ENCODE measurements at regions not wholly inside any gene's neighbourhood (a gene's known extent, or its start where the extent isn't known, plus 50 kb on each side); places are given as distances from the start of the nearest gene placed in this dataset.
"Not testable (repeated sequence)": the region's sequence is repeated elsewhere in the genome, so short reads cannot be mapped to it uniquely, and the experiment has no call there.

DNA sequence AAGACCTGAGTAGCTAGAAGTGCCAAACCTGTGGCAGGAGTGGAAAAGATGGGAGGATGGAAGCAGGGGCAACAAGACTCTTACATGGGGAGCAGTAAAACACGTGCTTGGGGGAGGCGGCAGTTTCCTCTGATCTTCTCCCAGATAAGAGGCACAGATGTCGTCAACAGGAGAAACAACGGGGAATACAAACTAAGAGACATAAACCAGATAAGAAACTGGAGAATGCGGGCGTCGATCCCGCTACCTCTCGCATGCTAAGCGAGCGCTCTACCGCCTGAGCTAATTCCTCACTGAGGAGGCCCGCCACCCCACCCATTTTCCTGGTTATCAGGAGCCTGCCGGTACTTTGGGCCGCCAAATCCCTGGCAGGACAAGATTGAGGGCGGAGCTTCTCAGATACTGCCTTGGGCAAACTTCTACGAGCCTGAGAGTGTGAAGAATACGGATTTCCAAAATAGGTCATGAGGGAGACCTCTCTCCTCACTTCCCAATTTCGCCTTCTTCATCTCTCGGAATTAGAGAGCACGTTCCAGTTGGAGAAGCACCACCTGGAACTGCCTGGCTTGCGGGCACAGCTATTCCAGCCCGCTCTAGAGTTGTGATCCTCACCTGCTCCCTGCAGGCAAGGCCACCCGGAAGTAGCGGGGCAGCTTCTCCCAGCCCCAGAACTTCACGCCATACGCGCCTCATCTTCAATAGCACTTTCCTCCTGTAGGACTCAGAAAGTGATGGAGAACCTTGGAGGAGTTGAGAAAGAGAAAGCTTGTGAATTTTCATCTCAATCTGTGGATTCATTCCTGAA, 496.0 kb downstream of the PRIM2 start:
- H3K27me3 Mint-ChIP-seq (ENCODE audit: unreplicated experiment); H3K27ac Mint-ChIP-seq (ENCODE audit: unreplicated experiment); H3K36me3 Mint-ChIP-seq (ENCODE audit: unreplicated experiment); H3K4me1 Mint-ChIP-seq (ENCODE audit: low read depth, unreplicated experiment); H3K9me3 Mint-ChIP-seq (ENCODE audit: unreplicated experiment): not testable (repeated sequence)
- peak; percentile 24 for DNase-seq
- peak overlapping the region; percentile 30 for H3K4me3 Mint-ChIP-seq (ENCODE audit: unreplicated experiment)

DNA sequence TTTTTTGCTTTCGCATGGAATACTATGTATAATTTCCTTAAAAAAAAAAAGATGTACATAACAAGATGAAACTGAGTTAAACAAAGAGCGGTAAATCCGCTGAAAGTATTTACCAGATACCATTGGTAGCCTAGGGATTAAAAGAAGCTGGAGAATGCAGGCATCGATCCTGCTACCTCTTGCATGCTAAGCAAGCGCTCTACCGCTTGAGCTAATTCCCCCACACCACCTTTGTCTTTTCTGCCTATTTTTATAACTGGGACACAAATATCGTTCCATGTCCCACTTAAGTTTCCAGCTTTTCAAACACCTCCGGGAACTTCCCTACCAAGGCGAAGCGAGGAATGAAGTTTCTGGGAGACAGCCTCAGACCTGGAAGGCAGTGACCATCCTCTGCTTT, 498.4 kb downstream of the PRIM2 start:
- not testable (repeated sequence) for H3K4me1 Mint-ChIP-seq (ENCODE audit: low read depth, unreplicated experiment); H3K36me3 Mint-ChIP-seq (ENCODE audit: unreplicated experiment); DNase-seq; H3K27me3 Mint-ChIP-seq (ENCODE audit: unreplicated experiment); H3K27ac Mint-ChIP-seq (ENCODE audit: unreplicated experiment); H3K9me3 Mint-ChIP-seq (ENCODE audit: unreplicated experiment); H3K4me3 Mint-ChIP-seq (ENCODE audit: unreplicated experiment)

DNA sequence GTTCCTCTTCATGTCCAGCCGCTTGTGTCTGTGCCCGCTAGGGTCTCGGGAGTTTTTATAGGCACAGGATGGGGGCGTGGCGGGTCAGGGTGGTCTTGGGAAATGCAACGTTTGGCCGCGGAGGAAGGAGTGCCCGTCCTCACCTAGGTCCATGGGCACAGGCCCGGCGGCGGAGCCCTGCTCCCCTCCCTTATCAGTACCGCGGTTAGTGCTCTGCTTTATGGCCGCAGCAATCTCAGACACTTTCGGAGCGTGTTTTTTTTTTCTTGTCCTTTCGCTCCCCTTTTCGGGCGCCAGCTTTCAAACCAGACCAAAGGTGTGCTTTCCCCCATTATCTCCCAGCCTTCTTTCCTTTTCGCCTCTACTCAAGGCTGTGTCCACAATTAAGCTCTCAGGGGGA, 503.9 kb downstream of the PRIM2 start:
- H3K4me1 Mint-ChIP-seq (ENCODE audit: low read depth, unreplicated experiment); H3K9me3 Mint-ChIP-seq (ENCODE audit: unreplicated experiment); H3K36me3 Mint-ChIP-seq (ENCODE audit: unreplicated experiment); DNase-seq; H3K27ac Mint-ChIP-seq (ENCODE audit: unreplicated experiment); H3K27me3 Mint-ChIP-seq (ENCODE audit: unreplicated experiment): not testable (repeated sequence)
- H3K4me3 Mint-ChIP-seq (ENCODE audit: unreplicated experiment), result peak overlapping the region; percentile 80

DNA sequence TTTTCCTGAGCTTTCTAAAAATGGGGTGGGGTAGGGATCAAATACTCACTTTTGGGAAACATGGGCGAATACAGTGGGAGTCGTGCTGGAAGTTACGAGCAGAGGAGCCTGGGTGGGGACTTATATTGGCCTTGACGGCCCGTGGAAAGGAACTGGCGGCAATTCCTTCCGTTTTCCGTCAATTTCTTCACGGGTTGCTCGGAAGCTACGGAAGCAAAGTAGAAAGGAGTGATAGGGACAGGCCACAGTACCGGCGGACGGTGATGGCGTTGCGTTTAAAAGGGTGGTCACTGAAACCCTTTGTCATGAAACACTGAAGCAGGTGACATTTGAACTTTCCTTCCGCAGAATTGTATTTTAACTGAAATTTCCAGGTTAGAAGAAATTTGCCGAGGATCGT, 505.0 kb downstream of the PRIM2 start:
- not testable (repeated sequence) for H3K27me3 Mint-ChIP-seq (ENCODE audit: unreplicated experiment); H3K4me3 Mint-ChIP-seq (ENCODE audit: unreplicated experiment); H3K36me3 Mint-ChIP-seq (ENCODE audit: unreplicated experiment); DNase-seq; H3K9me3 Mint-ChIP-seq (ENCODE audit: unreplicated experiment); H3K4me1 Mint-ChIP-seq (ENCODE audit: low read depth, unreplicated experiment); H3K27ac Mint-ChIP-seq (ENCODE audit: unreplicated experiment)

DNA sequence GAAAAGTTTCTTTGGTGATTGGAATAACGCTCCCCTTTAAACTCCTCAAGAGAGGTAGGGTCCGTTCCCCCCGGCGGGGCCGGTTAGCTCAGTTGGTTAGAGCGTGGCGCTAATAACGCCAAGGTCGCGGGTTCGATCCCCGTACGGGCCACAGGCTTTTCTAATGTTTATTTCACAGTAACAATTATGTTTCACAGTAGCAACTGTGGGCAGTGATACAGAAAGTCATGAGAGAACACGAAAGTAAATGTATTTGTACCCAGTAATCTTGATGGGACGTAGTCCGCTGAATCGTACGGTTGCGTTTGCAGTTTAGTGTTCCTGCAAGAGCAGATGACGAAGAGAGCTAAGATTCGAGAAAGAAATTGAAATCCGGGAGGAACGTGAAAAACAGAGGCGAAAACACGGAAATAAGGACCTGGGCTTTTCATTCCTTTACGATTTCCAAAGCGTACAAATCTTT, 505.5 kb downstream of the PRIM2 start:
- TF ChIP-seq, protein P1, sequence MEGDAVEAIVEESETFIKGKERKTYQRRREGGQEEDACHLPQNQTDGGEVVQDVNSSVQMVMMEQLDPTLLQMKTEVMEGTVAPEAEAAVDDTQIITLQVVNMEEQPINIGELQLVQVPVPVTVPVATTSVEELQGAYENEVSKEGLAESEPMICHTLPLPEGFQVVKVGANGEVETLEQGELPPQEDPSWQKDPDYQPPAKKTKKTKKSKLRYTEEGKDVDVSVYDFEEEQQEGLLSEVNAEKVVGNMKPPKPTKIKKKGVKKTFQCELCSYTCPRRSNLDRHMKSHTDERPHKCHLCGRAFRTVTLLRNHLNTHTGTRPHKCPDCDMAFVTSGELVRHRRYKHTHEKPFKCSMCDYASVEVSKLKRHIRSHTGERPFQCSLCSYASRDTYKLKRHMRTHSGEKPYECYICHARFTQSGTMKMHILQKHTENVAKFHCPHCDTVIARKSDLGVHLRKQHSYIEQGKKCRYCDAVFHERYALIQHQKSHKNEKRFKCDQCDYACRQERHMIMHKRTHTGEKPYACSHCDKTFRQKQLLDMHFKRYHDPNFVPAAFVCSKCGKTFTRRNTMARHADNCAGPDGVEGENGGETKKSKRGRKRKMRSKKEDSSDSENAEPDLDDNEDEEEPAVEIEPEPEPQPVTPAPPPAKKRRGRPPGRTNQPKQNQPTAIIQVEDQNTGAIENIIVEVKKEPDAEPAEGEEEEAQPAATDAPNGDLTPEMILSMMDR (IDR thresholded peaks at IDR 0.05; ENCODE audit: partially characterized antibody, unreplicated experiment), result no peak
- peaks cover 8% of the 10 kb centered on the region for H3K27me3 Mint-ChIP-seq (ENCODE audit: unreplicated experiment)
- no peaks in the 10 kb centered on the region for H3K9me3 Mint-ChIP-seq (ENCODE audit: unreplicated experiment)
- DNase-seq, result no peak
- H3K27ac Mint-ChIP-seq (ENCODE audit: unreplicated experiment), result no peak overlapping the region
- no peak overlapping the region for H3K4me3 Mint-ChIP-seq (ENCODE audit: unreplicated experiment)
- no peaks in the 10 kb centered on the region for H3K4me1 Mint-ChIP-seq (ENCODE audit: low read depth, unreplicated experiment)
- H3K36me3 Mint-ChIP-seq (ENCODE audit: unreplicated experiment), result no peaks in the 10 kb centered on the region

GRCh38 chr6:57837622-57838209, 520.3 kb downstream of the PRIM2 start:
- not testable (repeated sequence) for DNase-seq; H3K27me3 Mint-ChIP-seq (ENCODE audit: unreplicated experiment); H3K9me3 Mint-ChIP-seq (ENCODE audit: unreplicated experiment); H3K4me3 Mint-ChIP-seq (ENCODE audit: unreplicated experiment); H3K27ac Mint-ChIP-seq (ENCODE audit: unreplicated experiment); H3K4me1 Mint-ChIP-seq (ENCODE audit: low read depth, unreplicated experiment); H3K36me3 Mint-ChIP-seq (ENCODE audit: unreplicated experiment)

- not testable (repeated sequence) for H3K4me1 Mint-ChIP-seq (ENCODE audit: low read depth, unreplicated experiment); H3K9me3 Mint-ChIP-seq (ENCODE audit: unreplicated experiment); DNase-seq
Measured at GRCh38 chr6:57841551-57841950, 524.1 kb downstream of the PRIM2 start.

DNA sequence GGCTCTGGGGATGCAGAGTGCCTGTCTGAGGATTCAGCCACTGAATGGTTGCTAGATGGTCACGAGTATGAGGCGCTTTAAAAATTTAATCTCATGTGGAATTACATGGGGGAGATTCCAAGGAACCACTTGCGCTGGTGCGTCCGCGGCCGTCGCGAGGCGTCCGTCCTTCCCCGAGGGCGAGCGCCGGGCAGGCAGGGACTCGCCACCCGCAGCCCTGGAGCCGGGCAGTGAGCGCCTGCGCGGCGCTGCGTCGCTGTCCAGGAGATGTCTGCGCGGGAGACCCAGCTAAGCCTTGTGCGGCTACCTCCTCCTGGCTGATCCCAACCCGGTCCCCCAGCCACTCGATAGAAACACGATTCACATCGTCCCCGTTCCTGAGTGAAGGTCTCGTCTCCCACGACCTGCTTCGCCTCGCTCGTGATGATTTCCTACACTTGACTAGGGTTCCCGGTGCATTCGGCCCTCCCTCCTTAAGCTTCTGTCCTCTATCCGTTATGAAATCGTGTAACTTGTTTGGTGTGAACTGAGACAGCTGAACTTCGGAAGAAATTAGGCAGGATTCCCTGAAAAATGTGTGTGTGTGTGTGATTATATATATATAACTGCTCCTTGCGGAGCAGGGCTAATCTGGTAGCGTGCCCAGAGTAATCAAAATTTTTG, 536.4 kb downstream of the PRIM2 start:
- peak; percentile 66 for DNase-seq
- not testable (repeated sequence) for H3K9me3 Mint-ChIP-seq (ENCODE audit: unreplicated experiment); H3K4me1 Mint-ChIP-seq (ENCODE audit: low read depth, unreplicated experiment); H3K27me3 Mint-ChIP-seq (ENCODE audit: unreplicated experiment); H3K27ac Mint-ChIP-seq (ENCODE audit: unreplicated experiment); H3K36me3 Mint-ChIP-seq (ENCODE audit: unreplicated experiment)
- peak overlapping the region; percentile 72 for H3K4me3 Mint-ChIP-seq (ENCODE audit: unreplicated experiment)

More at GRCh38 chr6:57841551-57841950, 524.1 kb downstream of the PRIM2 start:
- H3K27ac Mint-ChIP-seq (ENCODE audit: unreplicated experiment); H3K4me3 Mint-ChIP-seq (ENCODE audit: unreplicated experiment); H3K36me3 Mint-ChIP-seq (ENCODE audit: unreplicated experiment); H3K27me3 Mint-ChIP-seq (ENCODE audit: unreplicated experiment): not testable (repeated sequence)

DNA sequence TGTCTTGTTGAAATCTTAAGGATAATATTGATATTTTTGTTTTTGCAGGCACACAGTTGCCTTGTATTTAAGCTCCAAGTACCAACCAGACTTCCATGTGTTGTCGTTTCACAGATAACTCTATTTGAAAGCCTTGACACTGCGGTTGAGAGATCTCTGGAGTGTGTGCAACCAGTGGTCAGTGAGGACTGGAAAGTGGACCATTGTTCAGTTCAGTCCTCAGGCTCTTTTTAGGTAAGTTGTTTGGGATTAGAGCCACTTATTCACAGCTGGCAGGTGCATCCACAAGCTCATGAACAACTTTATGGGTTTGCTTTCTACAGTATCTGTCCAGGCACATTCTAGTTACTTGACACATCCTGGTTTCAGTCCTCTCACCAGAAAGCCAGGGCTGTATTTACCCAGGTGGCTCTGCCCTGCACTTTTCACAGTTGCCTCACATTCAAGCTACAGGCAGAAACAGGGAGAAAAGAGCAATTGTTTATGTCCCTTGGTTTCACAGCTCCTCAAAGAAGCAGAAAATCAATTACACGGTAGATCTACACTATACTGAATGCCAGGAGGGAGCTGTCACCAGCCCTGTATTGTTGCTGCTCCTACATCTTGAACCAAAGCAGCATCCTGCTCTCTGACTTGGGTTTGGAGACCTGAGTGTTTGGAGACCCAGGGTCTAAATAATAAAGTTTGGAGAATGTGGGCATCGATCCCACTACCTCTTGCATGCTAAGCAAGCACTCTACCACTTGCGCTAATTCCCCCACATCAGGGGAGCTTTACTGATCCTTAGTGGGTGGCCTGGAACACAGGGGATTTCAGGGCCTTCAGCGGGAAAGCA, 543.3 kb downstream of the PRIM2 start:
- H3K4me1 Mint-ChIP-seq (ENCODE audit: low read depth, unreplicated experiment); H3K36me3 Mint-ChIP-seq (ENCODE audit: unreplicated experiment); H3K9me3 Mint-ChIP-seq (ENCODE audit: unreplicated experiment): not testable (repeated sequence)

GRCh38 chr6:57870083-57870482, 552.7 kb downstream of the PRIM2 start:
- not testable (repeated sequence) for H3K9me3 Mint-ChIP-seq (ENCODE audit: unreplicated experiment); H3K27ac Mint-ChIP-seq (ENCODE audit: unreplicated experiment); H3K27me3 Mint-ChIP-seq (ENCODE audit: unreplicated experiment); H3K4me1 Mint-ChIP-seq (ENCODE audit: low read depth, unreplicated experiment); DNase-seq; H3K36me3 Mint-ChIP-seq (ENCODE audit: unreplicated experiment); H3K4me3 Mint-ChIP-seq (ENCODE audit: unreplicated experiment)

More for the DNA sequence above, 543.3 kb downstream of the PRIM2 start:
- H3K4me3 Mint-ChIP-seq (ENCODE audit: unreplicated experiment); H3K27me3 Mint-ChIP-seq (ENCODE audit: unreplicated experiment); H3K27ac Mint-ChIP-seq (ENCODE audit: unreplicated experiment); DNase-seq: not testable (repeated sequence)

Data from glutamatergic neuron (in vitro differentiated cells).